ENCODE measurements at regions not wholly inside any gene's neighbourhood (a gene's known extent, or its start where the extent isn't known, plus 50 kb on each side); places are given as distances from the start of the nearest gene placed in this dataset.
"Not testable (repeated sequence)": the region's sequence is repeated elsewhere in the genome, so short reads cannot be mapped to it uniquely, and the experiment has no call there.

DNA sequence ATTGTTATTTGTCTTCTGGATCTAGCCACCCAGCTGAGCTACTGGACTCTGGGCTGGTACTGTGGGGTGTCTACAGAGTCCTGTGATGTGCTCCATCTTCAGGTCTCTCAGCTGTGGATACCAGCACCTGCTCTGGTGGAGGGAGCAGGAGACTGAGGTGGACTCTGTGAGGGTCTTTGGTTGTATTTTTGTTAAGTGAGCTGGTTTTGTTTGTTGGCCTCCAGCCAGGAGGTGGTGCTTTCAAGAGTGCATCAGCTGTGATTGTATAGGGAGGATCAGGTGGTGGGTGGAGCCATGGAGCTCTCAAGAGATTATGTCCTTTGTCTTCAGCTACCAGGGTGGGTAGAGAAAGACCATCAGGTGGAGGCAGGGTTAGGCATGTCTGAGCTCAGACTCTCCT, 56.8 kb upstream of the ARHGEF7 start:
- TF ChIP-seq, protein P1, sequence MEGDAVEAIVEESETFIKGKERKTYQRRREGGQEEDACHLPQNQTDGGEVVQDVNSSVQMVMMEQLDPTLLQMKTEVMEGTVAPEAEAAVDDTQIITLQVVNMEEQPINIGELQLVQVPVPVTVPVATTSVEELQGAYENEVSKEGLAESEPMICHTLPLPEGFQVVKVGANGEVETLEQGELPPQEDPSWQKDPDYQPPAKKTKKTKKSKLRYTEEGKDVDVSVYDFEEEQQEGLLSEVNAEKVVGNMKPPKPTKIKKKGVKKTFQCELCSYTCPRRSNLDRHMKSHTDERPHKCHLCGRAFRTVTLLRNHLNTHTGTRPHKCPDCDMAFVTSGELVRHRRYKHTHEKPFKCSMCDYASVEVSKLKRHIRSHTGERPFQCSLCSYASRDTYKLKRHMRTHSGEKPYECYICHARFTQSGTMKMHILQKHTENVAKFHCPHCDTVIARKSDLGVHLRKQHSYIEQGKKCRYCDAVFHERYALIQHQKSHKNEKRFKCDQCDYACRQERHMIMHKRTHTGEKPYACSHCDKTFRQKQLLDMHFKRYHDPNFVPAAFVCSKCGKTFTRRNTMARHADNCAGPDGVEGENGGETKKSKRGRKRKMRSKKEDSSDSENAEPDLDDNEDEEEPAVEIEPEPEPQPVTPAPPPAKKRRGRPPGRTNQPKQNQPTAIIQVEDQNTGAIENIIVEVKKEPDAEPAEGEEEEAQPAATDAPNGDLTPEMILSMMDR (IDR thresholded peaks at IDR 0.05) = not testable (repeated sequence)
- not testable (repeated sequence) for TF ChIP-seq POLR2A, EP300 (IDR thresholded peaks at IDR 0.05)

All from gastroesophageal sphincter (tissue), 3 donors.